DMS53 (cell line): ENCODE measurements at regions not wholly inside any gene's neighbourhood (a gene's known extent, or its start where the extent isn't known, plus 50 kb on each side); places are given as distances from the start of the nearest gene placed in this dataset.

Experiments used
- DNase-seq: peaks from one replicate; lab custom pipeline; 2025; lab: John Stamatoyannopoulos, UW

GRCh38 chr10:111506266-111507034, 429.6 kb downstream of the ADRA2A start:
- no peak for DNase-seq

GRCh38 chr10:111511751-111512150, 434.9 kb downstream of the ADRA2A start:
- DNase-seq = peak; percentile 5

- DNase-seq = no peak
Measured at GRCh38 chr10:111515264-111515663, 438.4 kb downstream of the ADRA2A start.

- no peak for DNase-seq
Measured at GRCh38 chr10:111515706-111516105, 438.9 kb downstream of the ADRA2A start.

GRCh38 chr10:111516144-111516543, 439.3 kb downstream of the ADRA2A start:
- DNase-seq = no peak

- no peak for DNase-seq
Measured at GRCh38 chr10:111522141-111522540, 445.3 kb downstream of the ADRA2A start.

GRCh38 chr10:111522551-111522950, 445.7 kb downstream of the ADRA2A start:
- no peak for DNase-seq

- DNase-seq = no peak
Measured at GRCh38 chr10:111523016-111523415, 446.2 kb downstream of the ADRA2A start.

GRCh38 chr10:111524134-111524533, 447.3 kb downstream of the ADRA2A start:
- no peak for DNase-seq

- DNase-seq = no peak
Measured at GRCh38 chr10:111525696-111526095, 448.9 kb downstream of the ADRA2A start.

GRCh38 chr10:111531690-111532089, 454.9 kb downstream of the ADRA2A start:
- DNase-seq = no peak

GRCh38 chr10:111532139-111532538, 455.3 kb downstream of the ADRA2A start:
- DNase-seq = no peak

GRCh38 chr10:111539246-111539645, 462.4 kb downstream of the ADRA2A start:
- DNase-seq = no peak

- no peak for DNase-seq
Measured at GRCh38 chr10:111543854-111544253, 467.0 kb downstream of the ADRA2A start.

- no peak for DNase-seq
Measured at GRCh38 chr10:111545861-111546605, 469.2 kb downstream of the ADRA2A start.

GRCh38 chr10:111548084-111548726, 471.4 kb downstream of the ADRA2A start:
- DNase-seq = no peak

- DNase-seq = no peak
Measured at GRCh38 chr10:111551001-111551400, 474.2 kb downstream of the ADRA2A start.

GRCh38 chr10:111556666-111557065, 479.8 kb downstream of the ADRA2A start:
- no peak for DNase-seq

GRCh38 chr10:111558211-111558610, 481.4 kb downstream of the ADRA2A start:
- DNase-seq = no peak

- DNase-seq = no peak
Measured at GRCh38 chr10:111560027-111560426, 483.2 kb downstream of the ADRA2A start.

- no peak for DNase-seq
Measured at GRCh38 chr10:111561124-111561523, 484.3 kb downstream of the ADRA2A start.

GRCh38 chr10:111565542-111565941, 488.7 kb downstream of the ADRA2A start:
- DNase-seq = no peak

- DNase-seq = peak; percentile 26
Measured at GRCh38 chr10:111578076-111578475, 501.2 kb downstream of the ADRA2A start.
